PC-3 (cell line): ENCODE measurements at regions not wholly inside any gene's neighbourhood (a gene's known extent, or its start where the extent isn't known, plus 50 kb on each side); places are given as distances from the start of the nearest gene placed in this dataset.

Experiments used
- EZH2 ChIP-seq: fragments of 300-600 bp; sonication (generic); IDR thresholded peaks from one replicate; pipeline ENCODE4 v1.6.1; 2017; ENCODE audit warnings: antibody characterized with exemption, mild to moderate bottlenecking, low read length; ENCODE audit not compliant: unreplicated experiment
- TF ChIP-seq, protein P1 (sequence below): fragments of 300-600 bp; sonication (generic); conservative IDR thresholded peaks from 2 replicates; pipeline ENCODE4 v1.5.1; 2017; ENCODE audit warnings: antibody characterized with exemption, low read depth, mild to moderate bottlenecking, low read length

DNA sequence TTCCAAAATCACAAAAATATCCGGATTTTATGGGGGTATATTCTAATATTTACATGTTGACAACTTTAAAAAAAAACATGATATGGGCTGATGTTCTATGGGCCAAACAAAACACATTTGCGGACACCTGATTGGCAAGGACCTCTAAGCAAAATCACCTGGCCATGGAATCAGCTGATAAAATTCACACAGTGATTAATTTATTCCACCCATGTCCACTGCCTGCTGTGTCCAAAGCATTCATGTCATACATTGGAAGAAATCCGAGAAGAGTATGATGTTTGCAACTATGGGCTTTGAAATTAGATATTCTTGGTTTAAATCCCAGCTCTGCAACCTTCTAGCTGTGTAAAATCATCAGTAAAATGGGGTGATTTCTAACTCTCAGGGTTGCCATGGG is 538.7 kb downstream of the HAPSTR1 start:
- TF ChIP-seq, protein P1, sequence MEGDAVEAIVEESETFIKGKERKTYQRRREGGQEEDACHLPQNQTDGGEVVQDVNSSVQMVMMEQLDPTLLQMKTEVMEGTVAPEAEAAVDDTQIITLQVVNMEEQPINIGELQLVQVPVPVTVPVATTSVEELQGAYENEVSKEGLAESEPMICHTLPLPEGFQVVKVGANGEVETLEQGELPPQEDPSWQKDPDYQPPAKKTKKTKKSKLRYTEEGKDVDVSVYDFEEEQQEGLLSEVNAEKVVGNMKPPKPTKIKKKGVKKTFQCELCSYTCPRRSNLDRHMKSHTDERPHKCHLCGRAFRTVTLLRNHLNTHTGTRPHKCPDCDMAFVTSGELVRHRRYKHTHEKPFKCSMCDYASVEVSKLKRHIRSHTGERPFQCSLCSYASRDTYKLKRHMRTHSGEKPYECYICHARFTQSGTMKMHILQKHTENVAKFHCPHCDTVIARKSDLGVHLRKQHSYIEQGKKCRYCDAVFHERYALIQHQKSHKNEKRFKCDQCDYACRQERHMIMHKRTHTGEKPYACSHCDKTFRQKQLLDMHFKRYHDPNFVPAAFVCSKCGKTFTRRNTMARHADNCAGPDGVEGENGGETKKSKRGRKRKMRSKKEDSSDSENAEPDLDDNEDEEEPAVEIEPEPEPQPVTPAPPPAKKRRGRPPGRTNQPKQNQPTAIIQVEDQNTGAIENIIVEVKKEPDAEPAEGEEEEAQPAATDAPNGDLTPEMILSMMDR: no peak
- no peak for TF ChIP-seq EZH2
